GM12874 (cell line): ENCODE measurements at regions not wholly inside any gene's neighbourhood (a gene's known extent, or its start where the extent isn't known, plus 50 kb on each side); places are given as distances from the start of the nearest gene placed in this dataset.

Experiments used
- TF ChIP-seq, protein P1 (sequence below): IDR thresholded peaks from 2 replicates; pipeline ENCODE4 v1.5.1; 2011; ENCODE audit warnings: low read depth, mild to moderate bottlenecking, control low read depth, low read length, moderate library complexity; ENCODE audit not compliant: insufficient read depth

DNA sequence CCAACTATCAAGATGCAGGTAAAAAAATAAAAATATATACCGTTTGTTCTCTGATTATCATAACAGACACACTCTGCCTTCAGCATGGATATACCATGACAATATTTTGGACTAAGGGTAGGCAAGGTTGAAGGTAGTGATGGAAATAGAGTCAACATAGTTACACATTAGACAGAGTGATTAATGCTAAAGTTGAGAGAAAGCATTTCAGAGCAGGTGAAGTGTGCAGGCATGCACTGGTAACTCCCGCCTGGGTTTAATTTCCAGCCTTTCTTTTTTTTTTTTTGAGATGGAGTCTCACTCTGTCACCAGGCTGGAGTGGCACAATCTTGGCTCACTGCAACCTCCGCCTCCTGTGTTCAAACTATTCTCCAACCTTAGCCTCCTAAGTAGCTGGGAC is 458.5 kb downstream of the TLR4 start:
- TF ChIP-seq, protein P1, sequence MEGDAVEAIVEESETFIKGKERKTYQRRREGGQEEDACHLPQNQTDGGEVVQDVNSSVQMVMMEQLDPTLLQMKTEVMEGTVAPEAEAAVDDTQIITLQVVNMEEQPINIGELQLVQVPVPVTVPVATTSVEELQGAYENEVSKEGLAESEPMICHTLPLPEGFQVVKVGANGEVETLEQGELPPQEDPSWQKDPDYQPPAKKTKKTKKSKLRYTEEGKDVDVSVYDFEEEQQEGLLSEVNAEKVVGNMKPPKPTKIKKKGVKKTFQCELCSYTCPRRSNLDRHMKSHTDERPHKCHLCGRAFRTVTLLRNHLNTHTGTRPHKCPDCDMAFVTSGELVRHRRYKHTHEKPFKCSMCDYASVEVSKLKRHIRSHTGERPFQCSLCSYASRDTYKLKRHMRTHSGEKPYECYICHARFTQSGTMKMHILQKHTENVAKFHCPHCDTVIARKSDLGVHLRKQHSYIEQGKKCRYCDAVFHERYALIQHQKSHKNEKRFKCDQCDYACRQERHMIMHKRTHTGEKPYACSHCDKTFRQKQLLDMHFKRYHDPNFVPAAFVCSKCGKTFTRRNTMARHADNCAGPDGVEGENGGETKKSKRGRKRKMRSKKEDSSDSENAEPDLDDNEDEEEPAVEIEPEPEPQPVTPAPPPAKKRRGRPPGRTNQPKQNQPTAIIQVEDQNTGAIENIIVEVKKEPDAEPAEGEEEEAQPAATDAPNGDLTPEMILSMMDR: no peak

DNA sequence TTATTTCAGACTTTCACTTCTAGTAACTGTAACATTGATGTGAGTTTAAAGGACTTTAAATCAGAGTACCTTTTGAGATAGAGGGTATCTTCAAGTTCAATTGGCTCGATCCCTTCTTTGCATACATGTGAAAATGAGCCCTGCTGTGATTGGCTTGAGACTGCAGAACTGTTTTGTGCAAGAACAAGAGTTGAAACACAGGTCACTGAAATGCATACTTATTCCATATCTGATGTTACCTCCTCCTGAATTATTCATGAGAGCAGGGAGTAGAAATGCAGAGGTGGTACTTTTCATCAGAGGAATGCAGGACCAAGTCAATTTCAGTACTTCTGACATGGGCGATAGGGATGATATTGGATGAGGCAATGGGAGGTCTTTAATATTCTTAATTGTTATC is 459.5 kb downstream of the TLR4 start:
- TF ChIP-seq, protein P1: no peak

DNA sequence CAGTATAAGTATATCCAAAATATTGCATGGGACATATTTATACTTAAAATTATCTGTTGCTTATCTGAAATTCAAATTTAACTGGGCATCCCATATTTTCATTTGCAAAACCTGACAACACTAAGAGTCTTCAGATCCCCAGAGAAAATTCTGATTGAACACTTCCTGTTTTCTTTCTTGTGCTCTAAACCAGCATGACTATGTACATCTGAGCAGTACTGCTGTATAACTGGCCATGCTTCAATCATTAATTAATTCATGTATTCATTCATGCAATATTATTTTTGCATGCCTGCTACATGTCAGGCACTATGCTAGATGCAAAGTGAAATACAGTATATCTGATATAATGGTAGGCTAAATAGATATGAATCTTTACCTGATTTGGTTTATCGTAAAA is 461.2 kb downstream of the TLR4 start:
- TF ChIP-seq, protein P1: no peak

DNA sequence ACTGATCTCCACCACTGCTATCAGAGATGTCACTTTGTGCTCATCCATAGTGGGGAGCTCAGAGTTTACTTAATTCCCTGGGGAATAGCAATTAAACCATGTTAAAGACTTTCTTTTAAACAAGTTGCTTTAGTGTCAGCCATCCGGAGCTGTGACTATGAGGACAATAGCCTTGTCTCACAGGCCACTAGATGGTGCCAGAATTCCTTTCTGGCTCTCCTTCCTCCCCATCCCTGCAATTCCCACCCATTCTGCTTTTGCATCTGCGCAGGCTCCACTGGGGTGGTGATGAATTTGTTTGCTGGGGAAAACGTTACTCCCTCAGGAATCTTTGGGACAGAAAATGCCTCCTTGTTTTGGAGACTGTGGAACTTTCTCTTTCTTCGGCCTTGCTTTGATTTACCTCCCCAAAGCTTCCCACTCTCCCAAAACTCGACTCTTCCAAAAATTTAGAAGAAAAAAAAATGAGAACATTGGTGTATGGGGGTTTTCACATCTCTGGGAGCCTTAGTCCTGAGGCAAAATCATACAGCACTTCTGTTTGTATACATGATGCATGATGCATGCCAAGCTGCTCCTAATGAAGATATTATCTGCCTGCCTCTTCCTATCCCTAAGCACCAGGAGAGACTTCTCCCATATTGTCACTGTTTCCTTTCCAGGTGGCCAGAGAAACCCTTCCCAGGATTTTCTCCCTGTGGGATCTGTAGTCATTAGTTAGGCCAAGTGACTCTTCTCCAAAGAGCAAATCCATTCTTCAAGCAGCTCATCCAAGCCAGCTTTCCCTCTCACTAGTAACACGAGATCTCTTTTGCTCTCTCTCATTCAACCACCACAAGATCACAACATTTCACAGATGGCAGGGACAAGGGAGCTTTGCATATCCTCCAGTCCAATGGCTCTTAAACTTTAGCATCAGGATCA is 466.1 kb downstream of the TLR4 start:
- TF ChIP-seq, protein P1: peak; percentile 57

DNA sequence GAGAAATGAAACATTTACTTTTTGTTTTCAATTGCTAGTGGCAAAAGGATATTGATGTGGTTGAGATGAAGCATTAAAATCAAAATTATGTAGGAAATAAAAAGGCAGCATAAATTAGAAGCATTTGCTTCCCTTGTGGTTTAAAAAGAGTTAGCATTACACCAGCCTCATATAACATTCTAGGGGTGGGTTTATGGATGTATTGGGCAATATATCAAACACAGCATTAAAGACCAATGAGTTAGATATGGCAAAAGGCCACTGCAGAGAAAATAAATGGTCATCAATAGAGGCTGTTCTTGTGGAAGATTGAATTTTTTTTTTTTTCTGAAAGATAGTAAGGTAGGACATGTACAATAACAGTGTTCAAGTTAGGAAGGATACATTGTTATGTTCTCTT is 473.0 kb downstream of the TLR4 start:
- TF ChIP-seq, protein P1: no peak

DNA sequence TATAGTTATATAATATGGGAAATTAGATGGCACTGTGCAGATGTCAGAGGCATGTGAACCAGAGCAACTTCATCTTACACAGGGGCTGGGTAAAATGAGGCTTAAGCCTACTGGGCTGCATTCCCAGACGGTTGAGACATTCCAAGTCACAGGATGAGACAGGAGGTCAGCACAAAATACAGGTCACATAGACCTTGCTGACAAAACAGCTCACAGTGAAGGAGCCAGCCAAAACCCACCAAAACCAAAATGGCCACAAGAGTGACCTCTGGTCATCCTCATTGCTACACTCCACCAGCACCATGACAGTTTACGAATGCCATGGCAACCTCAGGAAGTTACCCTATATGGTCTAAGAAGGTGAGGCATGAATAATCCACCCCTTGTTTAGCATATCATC is 479.4 kb downstream of the TLR4 start:
- TF ChIP-seq, protein P1: no peak

DNA sequence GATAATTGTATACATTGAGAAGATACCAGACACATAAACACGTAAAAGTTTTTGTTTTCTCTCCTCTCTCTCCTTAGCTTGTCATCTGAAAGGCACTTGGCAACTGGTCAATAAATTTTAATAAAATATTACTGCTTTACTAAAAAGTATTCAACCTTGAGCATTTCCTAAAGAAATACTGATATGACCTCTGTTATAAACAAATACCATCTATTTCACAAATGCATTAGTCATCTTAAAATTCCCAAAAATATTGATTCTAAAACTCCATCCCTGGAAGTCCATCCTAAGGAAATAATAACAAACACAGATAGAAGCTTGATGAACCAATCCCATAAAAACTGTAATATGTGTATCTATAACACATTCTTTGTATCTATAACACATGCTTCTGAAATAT is 483.2 kb downstream of the TLR4 start:
- TF ChIP-seq, protein P1: no peak
